ENCODE measurements at regions not wholly inside any gene's neighbourhood (a gene's known extent, or its start where the extent isn't known, plus 50 kb on each side); places are given as distances from the start of the nearest gene placed in this dataset.
A peak's percentile ranks its signal among the peaks of the same experiment; 100 is the strongest.

DNA sequence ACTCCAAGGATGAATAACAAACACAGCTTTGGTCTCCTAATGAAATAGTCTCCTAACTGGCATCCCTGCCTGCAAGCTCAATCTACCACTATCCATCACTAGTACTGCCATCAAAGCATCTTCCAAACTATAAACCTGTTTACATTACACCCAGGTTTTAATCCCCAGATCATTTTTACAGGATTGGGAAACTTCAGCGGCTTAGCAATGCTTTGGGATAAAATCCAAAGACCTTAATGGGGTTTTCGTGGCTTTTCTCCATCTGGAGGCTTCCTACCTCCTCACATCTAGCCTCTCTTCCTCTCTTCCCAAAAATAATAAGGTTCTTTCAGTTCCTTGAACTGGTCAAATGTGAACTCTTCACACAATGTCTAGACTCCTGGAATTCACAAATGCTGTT is 92.2 kb upstream of the SETBP1 start:
- no peak for DNase-seq
- Histone ChIP-seq H3K9me3 (no peaks in the 10 kb centered on the region), H3K4me3 (no peak overlapping the region), H3K4me1 (peaks cover 0 to 30% (median 12%) of the 10 kb centered on the region in 4 donors), H3K27ac (peak overlapping the region in 2 of 5 donors; percentile 52 to 71), H3K36me3 (no peaks in the 10 kb centered on the region), H3K27me3 (no peaks in the 10 kb centered on the region)
- intact Hi-C loops (cut with DNase I; ENCODE audit: low total_unique reads) = no loop called here
- WGBS, 5 donors = 58 to 69% (median 63%) methylated on average over 2 of the region's 2 CpGs
- TF ChIP-seq POLR2AphosphoS5 (IDR thresholded peaks at IDR 0.05) = peak in 1 of 3 donors; percentile 47
- TF ChIP-seq POLR2A (IDR thresholded peaks at IDR 0.05) = no peak

DNA sequence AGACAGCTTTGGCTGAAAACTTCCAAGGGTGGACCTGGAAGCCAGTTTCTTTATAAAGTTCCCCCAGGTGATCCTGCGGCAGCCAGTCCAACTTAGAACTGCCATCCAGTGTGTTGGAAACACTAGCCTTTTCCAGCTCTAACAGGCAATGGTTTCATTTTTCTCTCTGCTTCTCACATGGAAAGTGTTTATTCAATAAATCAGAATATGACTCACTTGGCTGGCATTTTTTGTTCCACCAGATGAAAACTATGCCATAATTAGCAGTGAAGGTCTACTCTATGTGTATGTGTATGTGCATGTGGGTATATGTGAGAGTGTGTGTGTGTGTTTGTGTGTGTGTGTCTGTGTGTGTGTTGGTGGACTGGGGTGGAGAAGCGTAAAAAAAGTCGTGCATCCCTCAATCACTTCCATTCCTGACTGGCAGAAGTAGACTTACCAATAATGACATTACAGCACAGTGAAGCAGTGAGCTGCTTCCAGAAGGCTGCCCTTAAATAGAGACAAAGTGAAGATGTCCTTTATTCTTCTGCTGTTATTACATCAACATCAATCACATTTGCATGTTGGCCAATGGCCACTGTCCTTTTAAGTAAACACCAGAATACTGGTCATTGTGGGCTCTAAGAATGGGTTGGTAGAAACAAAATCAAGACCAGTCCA is 90.9 kb upstream of the SETBP1 start:
- Histone ChIP-seq H3K4me1 (peaks cover 0 to 35% (median 13%) of the 10 kb centered on the region in 4 donors), H3K27ac (peak overlapping the region in 3 of 5 donors; percentile 26 to 71 (median 52)), H3K4me3 (no peak overlapping the region), H3K27me3 (no peaks in the 10 kb centered on the region), H3K9me3 (no peaks in the 10 kb centered on the region), H3K36me3 (no peaks in the 10 kb centered on the region)
- peak in 2 of 3 donors; percentile 63 for TF ChIP-seq POLR2AphosphoS5 (IDR thresholded peaks at IDR 0.05)
- no peak for TF ChIP-seq POLR2A (IDR thresholded peaks at IDR 0.05)
- TF ChIP-seq, protein P1, sequence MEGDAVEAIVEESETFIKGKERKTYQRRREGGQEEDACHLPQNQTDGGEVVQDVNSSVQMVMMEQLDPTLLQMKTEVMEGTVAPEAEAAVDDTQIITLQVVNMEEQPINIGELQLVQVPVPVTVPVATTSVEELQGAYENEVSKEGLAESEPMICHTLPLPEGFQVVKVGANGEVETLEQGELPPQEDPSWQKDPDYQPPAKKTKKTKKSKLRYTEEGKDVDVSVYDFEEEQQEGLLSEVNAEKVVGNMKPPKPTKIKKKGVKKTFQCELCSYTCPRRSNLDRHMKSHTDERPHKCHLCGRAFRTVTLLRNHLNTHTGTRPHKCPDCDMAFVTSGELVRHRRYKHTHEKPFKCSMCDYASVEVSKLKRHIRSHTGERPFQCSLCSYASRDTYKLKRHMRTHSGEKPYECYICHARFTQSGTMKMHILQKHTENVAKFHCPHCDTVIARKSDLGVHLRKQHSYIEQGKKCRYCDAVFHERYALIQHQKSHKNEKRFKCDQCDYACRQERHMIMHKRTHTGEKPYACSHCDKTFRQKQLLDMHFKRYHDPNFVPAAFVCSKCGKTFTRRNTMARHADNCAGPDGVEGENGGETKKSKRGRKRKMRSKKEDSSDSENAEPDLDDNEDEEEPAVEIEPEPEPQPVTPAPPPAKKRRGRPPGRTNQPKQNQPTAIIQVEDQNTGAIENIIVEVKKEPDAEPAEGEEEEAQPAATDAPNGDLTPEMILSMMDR (IDR thresholded peaks at IDR 0.05) = no peak
- TF ChIP-seq EP300 (IDR thresholded peaks at IDR 0.05) = no peak
- 68 to 84% (median 75%) methylated on average over 3 of the region's 3 CpGs for WGBS, 5 donors
- DNase-seq = peak in 1 of 2 donors; percentile 50
- intact Hi-C loops (cut with DNase I; ENCODE audit: low total_unique reads) = no loop called here

DNA sequence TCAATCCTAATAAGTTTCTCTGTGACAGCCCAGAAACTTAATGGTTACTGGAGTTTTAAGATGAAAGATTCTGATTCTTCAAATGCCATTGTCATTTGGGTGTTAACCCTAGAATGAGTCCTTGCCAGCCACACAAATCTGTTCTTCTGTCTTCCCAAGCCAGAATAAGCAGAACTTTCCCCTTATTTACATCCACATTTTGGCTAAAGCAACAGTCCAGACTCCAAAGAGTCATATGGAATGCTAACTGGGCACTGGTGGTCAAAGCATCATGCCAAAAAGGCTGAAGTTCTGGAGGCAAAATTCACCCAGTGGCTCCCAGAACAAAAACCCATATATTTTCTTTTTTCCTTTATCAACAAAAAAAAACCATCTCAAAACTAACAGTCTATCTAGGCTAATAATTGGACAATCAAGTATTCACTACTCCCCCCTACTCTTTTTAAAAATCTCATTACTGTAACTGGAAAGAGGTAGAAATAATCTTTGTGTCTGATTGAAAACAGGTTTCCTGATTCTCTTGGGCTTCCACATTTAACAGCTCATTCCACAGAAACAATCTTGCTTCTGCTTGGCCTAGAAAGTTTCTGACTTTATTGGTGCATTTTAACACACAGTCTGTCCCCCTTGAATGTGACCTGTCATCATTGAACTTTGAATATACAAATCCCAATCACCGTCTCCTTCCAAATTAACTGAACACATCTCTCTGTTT is 89.6 kb upstream of the SETBP1 start:
- TF ChIP-seq EP300 (IDR thresholded peaks at IDR 0.05) = no peak
- no peak for TF ChIP-seq POLR2AphosphoS5 (IDR thresholded peaks at IDR 0.05)
- no peak for TF ChIP-seq POLR2A (IDR thresholded peaks at IDR 0.05)
- TF ChIP-seq, protein P1 (IDR thresholded peaks at IDR 0.05) = no peak
- peaks cover 0 to 46% (median 18%) of the 10 kb centered on the region in 4 donors for H3K4me1 ChIP-seq
- no peak overlapping the region for H3K4me3 ChIP-seq
- no peak for DNase-seq
- H3K27me3 ChIP-seq = no peaks in the 10 kb centered on the region
- intact Hi-C loops (cut with DNase I; ENCODE audit: low total_unique reads) = no loop called here
- H3K9me3 ChIP-seq = no peaks in the 10 kb centered on the region
- peak overlapping the region in 3 of 5 donors; percentile 14 to 54 (median 31) for H3K27ac ChIP-seq
- H3K36me3 ChIP-seq = no peaks in the 10 kb centered on the region
- 76 to 94% (median 79%) methylated on average over 1 of the region's 1 CpG for WGBS, 5 donors

DNA sequence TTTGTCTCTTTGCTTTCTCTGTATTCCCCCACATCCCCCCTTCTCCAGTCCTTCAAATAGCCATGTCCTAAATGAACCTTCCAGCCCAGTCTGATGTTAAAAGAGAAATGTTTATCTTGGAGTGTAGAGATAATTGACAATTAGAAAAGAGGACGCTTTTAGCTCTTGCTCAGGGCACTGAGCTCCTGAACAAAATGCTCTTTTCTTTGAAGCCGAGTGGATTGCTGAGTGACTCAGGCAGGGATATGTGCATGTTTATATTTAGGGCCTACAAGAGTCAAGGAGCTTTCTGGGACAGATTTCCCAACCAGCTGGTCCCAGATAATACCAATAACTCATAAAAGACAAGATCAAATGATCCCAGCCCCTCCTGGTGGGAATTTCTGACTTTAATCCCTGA is 88.0 kb upstream of the SETBP1 start:
- H3K27ac ChIP-seq = peak overlapping the region in 4 of 5 donors; percentile 13 to 54 (median 35)
- WGBS, 5 donors = 52 to 74% (median 58%) methylated on average over 2 of the region's 2 CpGs
- intact Hi-C loops (cut with DNase I; ENCODE audit: low total_unique reads) = no loop called here
- no peaks in the 10 kb centered on the region for H3K9me3 ChIP-seq
- no peaks in the 10 kb centered on the region for H3K36me3 ChIP-seq
- H3K4me3 ChIP-seq = no peak overlapping the region
- H3K4me1 ChIP-seq = peaks cover 0 to 46% (median 18%) of the 10 kb centered on the region in 4 donors
- peak in 1 of 2 donors; percentile 9 for DNase-seq
- TF ChIP-seq POLR2AphosphoS5 (IDR thresholded peaks at IDR 0.05) = peak; percentile 17 to 74 (median 45)
- no peak for TF ChIP-seq POLR2A (IDR thresholded peaks at IDR 0.05)
- no peaks in the 10 kb centered on the region for H3K27me3 ChIP-seq

DNA sequence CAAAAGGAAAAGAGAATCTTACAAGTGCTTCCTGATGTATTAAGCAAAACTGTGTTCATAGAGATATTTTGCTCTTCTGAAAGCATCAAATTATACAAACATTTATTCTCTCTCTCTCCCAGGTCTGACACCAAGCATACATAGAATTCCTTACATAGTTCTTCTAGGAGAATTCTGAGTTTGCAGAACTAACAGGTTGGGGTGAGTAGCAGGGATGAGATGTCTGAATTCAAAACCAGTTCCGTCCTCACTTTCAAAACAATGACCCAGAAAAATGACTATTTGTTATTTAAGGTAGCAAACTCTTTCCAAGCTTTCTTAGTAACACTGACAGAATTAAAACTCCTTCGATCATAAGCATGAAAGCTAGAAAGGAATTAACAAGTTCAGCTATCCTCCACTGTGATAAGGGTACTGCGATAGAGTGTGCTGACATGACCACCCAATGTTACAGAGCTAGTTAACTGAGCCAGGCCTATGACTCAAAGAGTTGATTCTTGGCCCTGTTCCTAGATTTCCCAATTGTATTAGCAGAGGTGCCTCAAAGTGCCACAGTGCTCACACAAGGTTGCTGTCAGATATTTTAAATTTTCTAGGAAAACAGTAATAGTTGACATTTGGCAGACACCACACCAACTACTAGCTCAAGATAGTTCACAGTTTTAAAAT is 85.8 kb upstream of the SETBP1 start:
- peak in 1 of 2 donors; percentile 17 for DNase-seq
- intact Hi-C loops (cut with DNase I; ENCODE audit: low total_unique reads) = no loop called here
- WGBS, 5 donors = 47 to 59% (median 49%) methylated on average over 3 of the region's 3 CpGs

More for the DNA sequence above, 85.8 kb upstream of the SETBP1 start:
- no peaks in the 10 kb centered on the region for H3K9me3 ChIP-seq
- H3K4me3 ChIP-seq = no peak overlapping the region
- TF ChIP-seq POLR2AphosphoS5 (IDR thresholded peaks at IDR 0.05) = peak in 1 of 3 donors; percentile 46
- TF ChIP-seq POLR2A (IDR thresholded peaks at IDR 0.05) = no peak
- TF ChIP-seq, protein P1 (IDR thresholded peaks at IDR 0.05) = no peak
- TF ChIP-seq EP300 (IDR thresholded peaks at IDR 0.05) = no peak
- H3K27me3 ChIP-seq = no peaks in the 10 kb centered on the region
- H3K4me1 ChIP-seq = peaks cover 0 to 42% (median 13%) of the 10 kb centered on the region in 4 donors
- H3K27ac ChIP-seq = no peak overlapping the region
- H3K36me3 ChIP-seq = no peaks in the 10 kb centered on the region
